Inflammatory macrophage (primary cell): ENCODE measurements at regions not wholly inside any gene's neighbourhood (a gene's known extent, or its start where the extent isn't known, plus 50 kb on each side); places are given as distances from the start of the nearest gene placed in this dataset.

Experiments
- DNase-seq, 2 donors: peaks; one replicate each; pipeline ENCODE4 v3.0.0-alpha.2; 2020 to 2022

DNA sequence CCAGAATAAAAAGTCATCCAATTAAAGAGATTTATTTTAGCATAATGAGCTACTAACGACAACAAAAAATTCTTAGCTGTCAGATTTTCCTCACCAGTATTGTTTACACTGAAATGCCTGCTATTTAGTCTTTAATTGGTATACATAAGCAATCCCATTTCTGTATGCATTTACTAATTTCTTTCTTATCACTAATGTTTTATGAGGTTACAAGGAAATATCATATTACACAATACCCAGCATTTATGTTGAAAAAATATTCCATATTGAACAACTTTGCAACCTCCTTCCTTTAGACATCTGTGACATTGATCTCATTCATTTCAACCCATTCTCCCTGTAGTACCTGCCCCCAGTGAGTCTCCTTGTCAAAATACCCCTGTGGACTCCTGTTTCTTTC lies 135.4 kb downstream of the SLITRK6 start:
- DNase-seq, result no peak

GRCh38 chr13:85662186-85662585 lies 137.0 kb downstream of the SLITRK6 start:
- DNase-seq, result no peak

DNA sequence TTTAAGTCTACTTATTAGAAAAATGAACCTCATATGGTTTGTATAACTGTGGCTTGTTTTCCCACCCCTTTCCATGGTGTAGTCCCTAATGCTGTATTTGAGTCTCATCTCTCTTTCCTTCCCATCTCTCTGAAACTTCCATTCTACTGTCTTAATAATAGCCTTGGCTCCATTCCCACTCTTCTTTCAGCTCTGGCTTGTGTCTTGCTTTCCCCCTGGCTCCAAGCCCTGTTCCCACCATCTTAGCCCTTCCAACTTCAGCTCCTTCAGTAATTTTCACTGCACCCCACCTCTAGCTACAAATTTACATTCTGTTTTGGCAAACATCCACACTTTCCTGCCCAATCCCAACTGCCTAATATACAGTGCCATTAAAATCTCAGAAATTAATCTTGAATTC lies 137.5 kb downstream of the SLITRK6 start:
- no peak for DNase-seq

- DNase-seq, result no peak
These were observed 139.7 kb downstream of the SLITRK6 start for GRCh38 chr13:85659493-85659892.

DNA sequence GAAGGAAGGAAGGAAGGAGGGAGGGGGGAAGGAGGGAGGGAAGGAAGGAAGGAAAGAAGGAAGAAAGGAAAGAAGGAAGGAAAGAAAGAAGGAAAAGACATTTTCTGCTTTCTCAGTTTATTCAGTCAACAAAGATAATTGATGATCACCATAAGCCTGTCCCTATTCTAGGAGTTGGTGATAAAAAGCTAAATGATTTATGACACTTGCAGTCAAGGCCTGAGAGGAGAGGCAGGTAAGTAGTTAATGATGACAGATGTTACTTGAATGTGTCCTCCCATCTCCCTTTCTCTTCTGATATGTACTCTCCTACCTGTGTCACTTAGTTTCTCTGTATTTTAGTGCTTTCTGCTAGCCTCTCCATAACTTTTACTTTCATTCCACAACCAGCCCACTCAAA lies 141.3 kb downstream of the SLITRK6 start:
- DNase-seq, result no peak

GRCh38 chr13:85655040-85655439 lies 144.2 kb downstream of the SLITRK6 start:
- DNase-seq, result no peak

- no peak for DNase-seq
These were observed 145.0 kb downstream of the SLITRK6 start for GRCh38 chr13:85654227-85654626.

DNA sequence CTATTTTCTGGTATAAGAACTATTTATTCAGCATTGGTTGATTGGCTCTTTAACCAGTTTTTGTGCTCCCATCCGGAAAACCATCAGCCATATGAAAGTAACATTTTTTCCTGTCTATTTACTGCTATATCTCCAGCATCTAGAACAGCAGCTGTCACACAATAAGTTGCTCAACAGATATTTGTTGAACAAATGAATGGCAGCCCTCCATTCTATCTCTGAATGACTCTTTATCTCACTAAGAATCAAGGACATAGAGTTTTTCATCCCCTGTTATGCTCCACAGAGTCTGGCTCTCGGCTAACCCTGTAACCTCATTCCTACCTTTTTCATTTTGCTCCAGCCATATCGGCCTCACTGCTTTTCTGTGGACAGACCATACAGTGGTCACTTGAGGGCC lies 145.5 kb downstream of the SLITRK6 start:
- DNase-seq, result no peak

DNA sequence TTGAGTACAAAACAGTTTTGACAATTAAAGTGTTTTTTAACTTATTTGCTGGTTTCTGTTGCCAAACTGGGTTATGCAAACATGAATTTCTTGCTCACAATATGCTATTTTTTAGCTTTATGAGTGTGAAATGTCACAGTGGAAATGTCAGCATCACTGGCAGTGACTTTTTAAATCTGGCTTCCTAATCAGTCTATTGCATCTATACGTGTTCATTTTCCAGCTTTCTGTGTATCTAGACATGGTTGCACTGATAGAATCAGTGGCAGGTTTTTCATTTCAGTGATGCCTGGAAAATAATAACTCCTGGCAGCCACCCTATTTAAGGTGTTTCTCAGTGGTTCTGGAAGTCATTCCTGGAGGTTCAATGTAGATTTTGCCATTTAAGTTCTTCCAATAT lies 146.7 kb downstream of the SLITRK6 start:
- DNase-seq, result no peak

DNA sequence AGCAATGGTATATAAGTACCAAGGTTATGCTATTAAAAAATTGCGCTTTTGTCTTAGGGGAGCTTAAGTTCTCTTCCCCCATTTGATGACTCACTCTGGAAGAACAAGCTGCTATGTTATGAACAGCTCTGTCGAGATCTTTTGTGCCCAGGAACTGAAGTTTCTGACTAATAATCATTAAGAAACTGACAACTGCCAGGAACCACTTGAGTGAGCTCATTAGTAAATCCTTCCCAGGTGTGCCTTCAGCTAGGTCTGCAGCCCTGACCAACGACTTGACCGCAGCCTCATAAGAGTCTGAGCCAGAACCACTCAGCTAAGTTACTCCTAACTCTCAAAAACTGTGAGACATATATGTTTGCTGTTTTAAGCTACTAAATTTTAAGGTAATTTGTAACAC lies 147.8 kb downstream of the SLITRK6 start:
- DNase-seq, result no peak

- no peak for DNase-seq
These were observed 148.6 kb downstream of the SLITRK6 start for GRCh38 chr13:85650613-85651012.

- no peak for DNase-seq
These were observed 158.5 kb downstream of the SLITRK6 start for GRCh38 chr13:85640727-85641126.

GRCh38 chr13:85638815-85639393 lies 160.3 kb downstream of the SLITRK6 start:
- DNase-seq, result no peak

GRCh38 chr13:85638265-85638664 lies 161.0 kb downstream of the SLITRK6 start:
- DNase-seq, result no peak

DNA sequence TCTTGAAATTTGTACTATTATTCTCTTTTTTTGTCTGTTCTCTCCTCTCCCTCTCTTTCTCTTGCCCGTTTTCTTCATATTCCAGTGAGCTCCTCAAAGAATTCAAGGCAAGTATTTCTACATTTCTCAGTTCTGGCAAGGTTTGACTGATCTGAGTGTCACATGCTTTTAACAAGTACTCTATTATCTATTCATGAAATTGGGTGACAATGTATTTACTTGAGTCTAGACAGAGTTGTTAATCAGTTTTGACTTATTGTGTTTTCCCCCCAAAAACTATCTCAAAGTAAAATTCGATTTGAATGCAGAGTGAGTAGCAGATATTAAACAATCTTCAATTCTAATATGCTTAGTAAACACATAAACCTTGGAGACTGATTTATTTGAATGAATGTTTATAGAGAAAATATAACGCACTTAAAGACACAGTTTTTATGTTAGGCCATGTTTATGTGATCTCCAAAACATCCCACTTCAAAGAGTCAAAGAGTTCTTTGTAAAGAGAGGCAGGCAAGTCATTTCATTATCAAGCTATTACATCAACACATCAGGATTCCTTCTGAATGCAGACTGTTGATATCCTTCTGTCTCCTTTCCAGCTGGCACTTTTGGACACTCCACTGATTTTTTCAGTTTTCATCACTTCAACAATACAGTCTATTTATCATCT lies 166.6 kb downstream of the SLITRK6 start:
- DNase-seq, result no peak

DNA sequence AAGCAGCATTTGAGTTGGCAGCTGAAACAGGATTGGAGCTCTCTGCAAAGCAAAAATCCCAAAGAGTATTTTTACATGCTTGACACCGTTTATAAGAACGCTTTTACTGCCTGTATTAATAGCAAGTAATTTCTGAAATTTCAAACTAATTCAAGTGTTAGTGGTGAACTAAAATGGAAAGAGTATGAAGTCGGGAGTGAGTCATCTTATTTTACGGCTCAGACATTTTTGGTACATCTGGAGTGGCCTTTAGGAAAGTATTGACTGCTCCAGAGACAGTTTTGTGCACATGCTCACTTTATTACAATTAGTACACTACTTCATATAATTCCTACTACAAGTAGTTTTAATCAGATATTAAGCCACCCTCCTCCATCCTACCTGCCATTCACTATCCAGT lies 167.4 kb downstream of the SLITRK6 start:
- no peak for DNase-seq

- no peak for DNase-seq
These were observed 172.6 kb downstream of the SLITRK6 start for GRCh38 chr13:85626603-85627002.

DNA sequence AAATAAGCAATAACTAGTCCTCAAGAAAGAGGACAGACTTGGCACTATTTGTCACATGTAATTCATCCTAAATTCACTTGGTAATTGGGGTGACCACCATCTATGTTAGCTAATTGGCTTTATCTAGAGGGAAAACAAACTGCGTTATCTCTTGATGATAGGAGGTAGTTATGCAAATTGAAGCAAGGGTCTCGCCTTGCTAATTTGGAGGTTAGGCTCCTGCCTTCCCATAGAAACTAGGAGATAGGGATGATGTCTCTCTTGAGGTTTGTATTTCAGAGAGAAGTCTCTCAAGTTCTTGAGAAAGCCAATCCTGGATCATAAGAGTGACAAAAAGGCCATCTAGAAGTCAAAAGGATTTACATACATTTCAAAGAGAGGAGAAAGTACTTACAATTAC lies 179.9 kb downstream of the SLITRK6 start:
- DNase-seq, result no peak

- no peak for DNase-seq
These were observed 180.7 kb downstream of the SLITRK6 start for GRCh38 chr13:85618521-85618920.

- DNase-seq, result no peak
These were observed 182.9 kb downstream of the SLITRK6 start for GRCh38 chr13:85616275-85616674.

GRCh38 chr13:85615031-85615430 lies 184.2 kb downstream of the SLITRK6 start:
- DNase-seq, result no peak

- DNase-seq, result no peak
These were observed 189.2 kb downstream of the SLITRK6 start for GRCh38 chr13:85610024-85610423.

- DNase-seq, result no peak
These were observed 190.9 kb downstream of the SLITRK6 start for GRCh38 chr13:85608255-85608829.

GRCh38 chr13:85603735-85604134 lies 195.5 kb downstream of the SLITRK6 start:
- DNase-seq, result no peak

- DNase-seq, result no peak
These were observed 197.7 kb downstream of the SLITRK6 start for GRCh38 chr13:85601526-85601925.
